Panc1 (cell line): ENCODE measurements at regions not wholly inside any gene's neighbourhood (a gene's known extent, or its start where the extent isn't known, plus 50 kb on each side); places are given as distances from the start of the nearest gene placed in this dataset.

Experiments
- ATAC-seq: fragments of 200-7000 bp; cut with Tn5 transposase; 2 replicates; pipeline ENCODE4 v1.9.1; 2020; ENCODE audit warnings: mild to moderate bottlenecking, moderate library complexity
- BruUV-seq: library from RNA; stranded (reverse); fragments of 400-500 nt; replicated peaks from 2 replicates; lab custom pipeline; 2021; lab: Mats Ljungman, UMichigan
- CTCF ChIA-PET: fragments of 300-600 bp; sonication (Branson Sonifier 250); formaldehyde crosslinking; loops from one replicate; lab custom pipeline; 2022; ENCODE audit warnings: antibody characterized with exemption; lab: Charles Lee
- POLR2A ChIA-PET: fragments of 300-600 bp; sonication (Branson Sonifier 250); formaldehyde crosslinking; loops from one replicate; lab custom pipeline; 2022; ENCODE audit warnings: antibody characterized with exemption; lab: Charles Lee
- DNase-seq: peaks from one replicate; pipeline ENCODE4 v3.0.0-alpha.2; 2010; ENCODE audit warnings: low read depth, low spot score
- H3K27ac ChIP-seq: 2 replicates; pipeline ENCODE4 v1.5.1; 2011; ENCODE audit warnings: mild to moderate bottlenecking, low read length, inconsistent platforms
- H3K27me3 ChIP-seq: fragments of 200-500 bp; sonication (Bioruptor generic); 2 replicates; pipeline ENCODE4 v1.6.0; 2014; ENCODE audit warnings: low read length, inconsistent platforms; ENCODE audit not compliant: control insufficient read depth, insufficient read depth
- H3K36me3 ChIP-seq: fragments of 200-500 bp; sonication (Bioruptor generic); 2 replicates; pipeline ENCODE4 v1.5.1; 2014; ENCODE audit warnings: inconsistent platforms, mild to moderate bottlenecking, low read length, moderate library complexity; ENCODE audit not compliant: control insufficient read depth, insufficient read depth
- H3K4me1 ChIP-seq: 2 replicates; pipeline ENCODE4 v1.5.1; 2011; ENCODE audit warnings: inconsistent platforms, mild to moderate bottlenecking, low read length, moderate library complexity; ENCODE audit not compliant: control insufficient read depth, insufficient read depth
- H3K4me3 ChIP-seq, 2 experiments: 2 replicates each; pipeline ENCODE4 v1.5.1; 2011 to 2012; ENCODE audit warnings: low read depth in 2 of 2, low read length in 2 of 2, mild to moderate bottlenecking in 2 of 2, inconsistent platforms in 1 of 2, moderate library complexity in 1 of 2
- H3K9me3 ChIP-seq: fragments of 200-500 bp; sonication (Bioruptor generic); 2 replicates; pipeline ENCODE4 v1.5.1; 2014; ENCODE audit warnings: low read depth, mild to moderate bottlenecking, inconsistent platforms, low read length, moderate library complexity; ENCODE audit not compliant: control insufficient read depth, insufficient read depth
- POLR2AphosphoS5 ChIP-seq: IDR thresholded peaks from 2 replicates; pipeline ENCODE4 v1.6.1; 2012; ENCODE audit warnings: mild to moderate bottlenecking, low read depth, low read length, moderate library complexity
- REST ChIP-seq, 2 experiments: IDR thresholded peaks; 2 replicates each; pipeline ENCODE4 v1.6.1; 2011 to 2012; ENCODE audit warnings: low read depth in 2 of 2, control low read depth in 1 of 2, low read length in 1 of 2, mild to moderate bottlenecking in 1 of 2, moderate library complexity in 1 of 2; ENCODE audit not compliant: insufficient read depth in 1 of 2
- SIN3A ChIP-seq: IDR thresholded peaks from 2 replicates; pipeline ENCODE4 v1.6.1; 2012; ENCODE audit warnings: low read depth, mild to moderate bottlenecking, low read length, moderate library complexity, borderline replicate concordance; ENCODE audit not compliant: insufficient read depth
- TCF7L2 ChIP-seq: IDR thresholded peaks from 2 replicates; pipeline ENCODE4 v1.6.1; 2011; ENCODE audit warnings: mild to moderate bottlenecking, low read depth, low read length, inconsistent platforms
- in situ Hi-C: cut with HindIII; loops from 2 replicates; pipeline ENCODE4 v1.10.0; 2016; ENCODE audit warnings: low sequenced_read_pairs, low pct_unique_long_range_greater_than_20kb
- intact Hi-C: fragments of 100-400 bp; cut with micrococcal nuclease; formaldehyde crosslinking; loops from one replicate; pipeline ENCODE4 v1.10.0; 2022; ENCODE audit not compliant: unreplicated experiment
- TF ChIP-seq, protein P1 (sequence below): fragments of 450-650 bp; IDR thresholded peaks from 2 replicates; pipeline ENCODE4 v1.5.1; 2017; ENCODE audit warnings: mild to moderate bottlenecking

GRCh38 chr21:24989516-24989915 lies 617.8 kb downstream of the MRPL39 start:
- Histone ChIP-seq H3K27ac (no peak overlapping the region), H3K9me3 (no peaks in the 10 kb centered on the region), H3K4me3 (no peak overlapping the region), H3K4me1 (no peaks in the 10 kb centered on the region), H3K27me3 (no peaks in the 10 kb centered on the region), H3K36me3 (no peaks in the 10 kb centered on the region)
- POLR2A ChIA-PET: no interaction called here
- ATAC-seq (no peak), DNase-seq (no peak)
- CTCF ChIA-PET: no interaction called here
- BruUV-seq: no TSS peak
- in situ Hi-C loops: no loop called here
- intact Hi-C loops: no loop called here
- no peak for TF ChIP-seq TCF7L2
- TF ChIP-seq SIN3A: no peak
- TF ChIP-seq, protein P1, sequence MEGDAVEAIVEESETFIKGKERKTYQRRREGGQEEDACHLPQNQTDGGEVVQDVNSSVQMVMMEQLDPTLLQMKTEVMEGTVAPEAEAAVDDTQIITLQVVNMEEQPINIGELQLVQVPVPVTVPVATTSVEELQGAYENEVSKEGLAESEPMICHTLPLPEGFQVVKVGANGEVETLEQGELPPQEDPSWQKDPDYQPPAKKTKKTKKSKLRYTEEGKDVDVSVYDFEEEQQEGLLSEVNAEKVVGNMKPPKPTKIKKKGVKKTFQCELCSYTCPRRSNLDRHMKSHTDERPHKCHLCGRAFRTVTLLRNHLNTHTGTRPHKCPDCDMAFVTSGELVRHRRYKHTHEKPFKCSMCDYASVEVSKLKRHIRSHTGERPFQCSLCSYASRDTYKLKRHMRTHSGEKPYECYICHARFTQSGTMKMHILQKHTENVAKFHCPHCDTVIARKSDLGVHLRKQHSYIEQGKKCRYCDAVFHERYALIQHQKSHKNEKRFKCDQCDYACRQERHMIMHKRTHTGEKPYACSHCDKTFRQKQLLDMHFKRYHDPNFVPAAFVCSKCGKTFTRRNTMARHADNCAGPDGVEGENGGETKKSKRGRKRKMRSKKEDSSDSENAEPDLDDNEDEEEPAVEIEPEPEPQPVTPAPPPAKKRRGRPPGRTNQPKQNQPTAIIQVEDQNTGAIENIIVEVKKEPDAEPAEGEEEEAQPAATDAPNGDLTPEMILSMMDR: no peak
- no peak for TF ChIP-seq REST (IDR thresholded peaks at IDR 0.05; ENCODE audit: insufficient read depth in 1 of 2, low read depth in 2 of 2, low read length in 1 of 2)
- no peak for TF ChIP-seq POLR2AphosphoS5

GRCh38 chr21:24988941-24989340 lies 618.3 kb downstream of the MRPL39 start:
- H3K36me3 ChIP-seq: no peaks in the 10 kb centered on the region
- in situ Hi-C loops: no loop called here
- ATAC-seq: no peak
- no peaks in the 10 kb centered on the region for H3K27me3 ChIP-seq
- no peaks in the 10 kb centered on the region for H3K9me3 ChIP-seq
- H3K4me1 ChIP-seq: no peaks in the 10 kb centered on the region
- ChIA-PET CTCF (no interaction called here), POLR2A (no interaction called here)
- TF ChIP-seq REST (IDR thresholded peaks at IDR 0.05; ENCODE audit: insufficient read depth in 1 of 2, low read depth in 2 of 2, low read length in 1 of 2) (no peak), SIN3A (no peak), POLR2AphosphoS5 (no peak), TCF7L2 (no peak)
- intact Hi-C loops: no loop called here
- no peak for DNase-seq
- H3K4me3 ChIP-seq: no peak overlapping the region
- H3K27ac ChIP-seq: no peak overlapping the region
- no TSS peak for BruUV-seq
